Smooth muscle cell (in vitro differentiated cells): ENCODE measurements at regions not wholly inside any gene's neighbourhood (a gene's known extent, or its start where the extent isn't known, plus 50 kb on each side); places are given as distances from the start of the nearest gene placed in this dataset.

Experiments
- DNase-seq: peaks from one replicate; lab custom pipeline; 2025; ENCODE audit not compliant: unreplicated experiment; lab: John Stamatoyannopoulos, UW
- H2AFZ ChIP-seq: fragments of 200-600 bp; sonication (generic); 2 replicates; pipeline ENCODE4 v1.6.0; 2016; ENCODE audit warnings: antibody characterized with exemption, low read depth, mild to moderate bottlenecking
- H3F3A ChIP-seq: fragments of 200-600 bp; sonication (generic); 2 replicates; pipeline ENCODE4 v1.6.0; 2017; ENCODE audit warnings: antibody characterized with exemption, low read depth
- H3K27ac ChIP-seq: fragments of 200-600 bp; sonication (generic); 2 replicates; pipeline ENCODE4 v1.5.1; 2016; ENCODE audit warnings: low read depth, mild to moderate bottlenecking
- H3K27me3 ChIP-seq: fragments of 200-600 bp; sonication (generic); 2 replicates; pipeline ENCODE4 v1.6.1; 2016; ENCODE audit warnings: low read depth, mild to moderate bottlenecking
- H3K36me3 ChIP-seq: fragments of 200-600 bp; sonication (generic); 2 replicates; pipeline ENCODE4 v1.5.1; 2016; ENCODE audit warnings: low read depth
- H3K4me1 ChIP-seq: fragments of 200-600 bp; sonication (generic); 2 replicates; pipeline ENCODE4 v1.5.1; 2016; ENCODE audit warnings: low read depth
- H3K4me2 ChIP-seq: fragments of 200-600 bp; sonication (generic); 2 replicates; pipeline ENCODE4 v1.6.0; 2016; ENCODE audit warnings: mild to moderate bottlenecking
- H3K4me3 ChIP-seq: fragments of 200-600 bp; sonication (generic); 2 replicates; pipeline ENCODE4 v1.5.1; 2016; ENCODE audit warnings: mild to moderate bottlenecking
- H3K79me2 ChIP-seq: fragments of 200-600 bp; sonication (generic); 2 replicates; pipeline ENCODE4 v1.6.0; 2016; ENCODE audit warnings: low read depth, mild to moderate bottlenecking
- H3K9ac ChIP-seq: fragments of 200-600 bp; sonication (generic); 2 replicates; pipeline ENCODE4 v1.6.0; 2016; ENCODE audit warnings: low read depth
- H3K9me3 ChIP-seq: fragments of 200-600 bp; sonication (generic); replicated peaks from 2 replicates; pipeline ENCODE4 v1.5.1; 2016; ENCODE audit warnings: low read depth
- H4K20me1 ChIP-seq: fragments of 200-600 bp; sonication (generic); 2 replicates; pipeline ENCODE4 v1.6.0; 2016; ENCODE audit warnings: low read depth
- WGBS: methylation state at CpG from one replicate; pipeline ENCODE4 v1.1.7; 2016; ENCODE audit warnings: low lambda C conversion rate; 5-methylcytosine and 5-hydroxymethylcytosine counted together
- TF ChIP-seq, protein P1 (sequence below): fragments of 200-600 bp; sonication (generic); IDR thresholded peaks from 2 replicates; pipeline ENCODE4 v1.5.1; 2017; ENCODE audit warnings: borderline replicate concordance, mild to moderate bottlenecking, antibody characterized with exemption; ENCODE audit not compliant: insufficient read depth, poor library complexity, severe bottlenecking

DNA sequence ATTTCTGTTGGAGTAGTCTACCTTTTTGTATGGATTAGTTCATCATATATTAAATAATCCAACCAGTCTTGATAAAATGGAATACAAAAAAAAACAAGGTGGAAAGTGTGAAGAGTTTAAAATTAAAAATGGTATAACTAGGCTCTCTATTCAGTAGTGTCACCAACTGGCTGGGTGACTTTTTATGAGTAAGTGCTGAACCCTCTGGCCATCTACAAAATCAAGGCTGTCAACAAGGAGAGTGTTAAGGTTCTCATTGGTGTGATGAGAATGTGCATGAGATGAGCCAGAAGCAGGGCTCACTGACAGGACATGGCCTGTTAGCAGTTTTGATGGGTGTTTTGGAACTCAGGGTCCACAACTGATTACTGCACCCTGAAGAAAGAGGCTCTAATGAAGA lies 343.2 kb downstream of the AASDHPPT start:
- H4K20me1 ChIP-seq, result no peaks in the 10 kb centered on the region
- no peaks in the 10 kb centered on the region for H3K79me2 ChIP-seq
- TF ChIP-seq, protein P1, sequence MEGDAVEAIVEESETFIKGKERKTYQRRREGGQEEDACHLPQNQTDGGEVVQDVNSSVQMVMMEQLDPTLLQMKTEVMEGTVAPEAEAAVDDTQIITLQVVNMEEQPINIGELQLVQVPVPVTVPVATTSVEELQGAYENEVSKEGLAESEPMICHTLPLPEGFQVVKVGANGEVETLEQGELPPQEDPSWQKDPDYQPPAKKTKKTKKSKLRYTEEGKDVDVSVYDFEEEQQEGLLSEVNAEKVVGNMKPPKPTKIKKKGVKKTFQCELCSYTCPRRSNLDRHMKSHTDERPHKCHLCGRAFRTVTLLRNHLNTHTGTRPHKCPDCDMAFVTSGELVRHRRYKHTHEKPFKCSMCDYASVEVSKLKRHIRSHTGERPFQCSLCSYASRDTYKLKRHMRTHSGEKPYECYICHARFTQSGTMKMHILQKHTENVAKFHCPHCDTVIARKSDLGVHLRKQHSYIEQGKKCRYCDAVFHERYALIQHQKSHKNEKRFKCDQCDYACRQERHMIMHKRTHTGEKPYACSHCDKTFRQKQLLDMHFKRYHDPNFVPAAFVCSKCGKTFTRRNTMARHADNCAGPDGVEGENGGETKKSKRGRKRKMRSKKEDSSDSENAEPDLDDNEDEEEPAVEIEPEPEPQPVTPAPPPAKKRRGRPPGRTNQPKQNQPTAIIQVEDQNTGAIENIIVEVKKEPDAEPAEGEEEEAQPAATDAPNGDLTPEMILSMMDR, result no peak

DNA sequence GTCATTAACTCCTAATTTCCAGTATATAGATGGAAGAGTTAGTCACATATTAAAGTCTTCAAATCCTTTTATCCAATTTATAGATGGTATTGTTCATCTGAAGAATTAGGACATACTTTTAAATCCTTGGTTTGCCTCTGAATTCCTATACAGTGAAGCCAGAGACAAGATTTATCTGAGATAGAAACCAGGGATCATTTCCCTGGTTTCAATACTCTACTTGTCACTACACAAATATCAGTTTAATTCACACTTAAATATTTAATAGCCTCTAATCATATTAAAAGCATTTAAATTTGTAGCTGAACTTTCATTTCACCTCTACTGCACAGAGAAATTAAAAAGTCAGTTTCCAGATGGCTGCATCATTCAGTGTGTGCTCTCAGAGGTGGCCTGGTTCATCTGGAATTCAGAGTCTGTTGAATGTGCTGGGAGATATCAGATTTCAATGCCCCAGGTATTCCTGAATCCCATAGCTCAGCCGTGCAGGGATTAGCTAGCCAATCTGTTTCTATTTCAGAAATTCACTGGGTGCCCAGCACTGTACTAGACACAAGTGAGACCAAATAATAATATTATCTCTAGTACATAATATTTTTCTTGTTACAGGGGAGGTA lies 344.3 kb downstream of the AASDHPPT start:
- H4K20me1 ChIP-seq, result no peaks in the 10 kb centered on the region
- no peak overlapping the region for H3K4me3 ChIP-seq
- TF ChIP-seq, protein P1, result no peak
- 13% methylated on average over 1 of the region's 1 CpG for WGBS
- H3F3A ChIP-seq, result no peaks in the 10 kb centered on the region
- no peak overlapping the region for H3K4me2 ChIP-seq
- no peak overlapping the region for H2AFZ ChIP-seq
- no peaks in the 10 kb centered on the region for H3K36me3 ChIP-seq
- no peaks in the 10 kb centered on the region for H3K27me3 ChIP-seq
- H3K9ac ChIP-seq, result no peak overlapping the region
- H3K79me2 ChIP-seq, result no peaks in the 10 kb centered on the region
- no peak for DNase-seq
- H3K4me1 ChIP-seq, result peaks cover 4% of the 10 kb centered on the region
- no peaks in the 10 kb centered on the region for H3K9me3 ChIP-seq
- H3K27ac ChIP-seq, result no peak overlapping the region

More for the DNA sequence above, 343.2 kb downstream of the AASDHPPT start:
- H3K9ac ChIP-seq, result no peak overlapping the region
- H3K4me2 ChIP-seq, result no peak overlapping the region
- no peaks in the 10 kb centered on the region for H3K36me3 ChIP-seq
- H3K4me1 ChIP-seq, result peaks cover 4% of the 10 kb centered on the region
- no peak overlapping the region for H3K27ac ChIP-seq
- DNase-seq, result no peak
- H3K27me3 ChIP-seq, result no peaks in the 10 kb centered on the region
- no peaks in the 10 kb centered on the region for H3F3A ChIP-seq
- H2AFZ ChIP-seq, result no peak overlapping the region
- no peak overlapping the region for H3K4me3 ChIP-seq
- H3K9me3 ChIP-seq, result no peaks in the 10 kb centered on the region

DNA sequence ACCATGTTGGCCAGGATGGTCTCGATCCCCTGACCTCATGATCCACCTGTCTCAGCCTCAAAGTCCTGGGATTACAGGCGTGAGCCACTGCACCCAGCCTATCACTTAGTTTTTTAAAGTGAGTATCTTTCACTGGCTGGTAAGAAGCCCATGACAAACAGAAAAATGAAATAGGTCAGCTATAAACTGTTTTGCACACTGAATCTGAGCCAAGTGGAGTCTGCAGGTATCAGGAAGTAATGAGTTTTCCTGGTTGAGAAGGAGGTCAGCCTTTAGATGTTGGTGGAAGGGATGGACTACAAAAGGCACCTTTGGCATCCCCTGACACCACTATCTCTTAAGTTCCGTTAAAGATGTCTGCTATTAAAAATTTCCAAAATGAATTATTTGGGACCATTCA lies 345.1 kb downstream of the AASDHPPT start:
- Histone ChIP-seq H3K27me3 (no peaks in the 10 kb centered on the region), H2AFZ (no peak overlapping the region), H3K4me2 (no peak overlapping the region), H3K9ac (no peak overlapping the region), H3K36me3 (no peaks in the 10 kb centered on the region), H3K9me3 (no peaks in the 10 kb centered on the region), H4K20me1 (no peaks in the 10 kb centered on the region), H3K27ac (no peak overlapping the region), H3K79me2 (no peaks in the 10 kb centered on the region), H3K4me1 (peaks cover 4% of the 10 kb centered on the region), H3F3A (no peaks in the 10 kb centered on the region), H3K4me3 (no peak overlapping the region)
- WGBS, result 97% methylated on average over 3 of the region's 3 CpGs
- TF ChIP-seq, protein P1, result no peak
- no peak for DNase-seq

DNA sequence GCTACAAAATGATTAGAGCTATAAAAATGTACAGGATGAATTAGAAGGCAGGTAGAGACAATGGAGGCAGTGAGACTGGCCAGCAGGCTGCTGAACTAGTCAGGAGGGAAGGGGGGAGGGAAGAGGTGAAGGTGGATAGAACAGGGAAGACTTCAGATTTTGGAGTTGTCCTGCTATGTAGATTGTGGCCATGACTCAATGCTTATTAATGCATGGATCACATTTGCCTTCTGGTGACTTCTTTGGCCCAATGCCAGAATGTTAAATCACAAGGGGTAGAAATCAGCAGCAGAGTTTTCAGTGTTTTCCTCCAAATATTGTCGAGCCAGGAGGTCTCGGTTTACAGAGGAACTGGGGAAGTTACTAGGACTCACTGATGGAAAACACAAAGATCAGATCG lies 346.6 kb downstream of the AASDHPPT start:
- Histone ChIP-seq H3K9me3 (no peaks in the 10 kb centered on the region), H3K4me3 (no peak overlapping the region), H3K4me1 (peaks cover 4% of the 10 kb centered on the region), H3K4me2 (peak overlapping the region; percentile 17), H3K27me3 (no peaks in the 10 kb centered on the region), H3K9ac (no peak overlapping the region), H3K27ac (peak overlapping the region; percentile 33), H3K79me2 (no peaks in the 10 kb centered on the region), H4K20me1 (no peaks in the 10 kb centered on the region), H3K36me3 (no peaks in the 10 kb centered on the region), H3F3A (no peaks in the 10 kb centered on the region), H2AFZ (no peak overlapping the region)
- no peak for DNase-seq
- TF ChIP-seq, protein P1, result no peak
- 58% methylated on average over 3 of the region's 3 CpGs for WGBS
